BE2C (cell line): ENCODE measurements at regions not wholly inside any gene's neighbourhood (a gene's known extent, or its start where the extent isn't known, plus 50 kb on each side); places are given as distances from the start of the nearest gene placed in this dataset.
"Not testable (repeated sequence)": the region's sequence is repeated elsewhere in the genome, so short reads cannot be mapped to it uniquely, and the experiment has no call there.

Experiments
- DNase-seq: peaks from one replicate; pipeline ENCODE4 v3.0.0-alpha.2; 2020
- H3K27me3 ChIP-seq: fragments of 250-450 bp; sonication (Bioruptor Pico); 2 replicates; pipeline ENCODE4 v1.5.1; 2020; ENCODE audit warnings: mild to moderate bottlenecking
- H3K36me3 ChIP-seq: fragments of 250-450 bp; sonication (Bioruptor Pico); 2 replicates; pipeline ENCODE4 v1.5.1; 2020; ENCODE audit warnings: mild to moderate bottlenecking
- H3K4me1 ChIP-seq: fragments of 250-450 bp; sonication (Bioruptor Pico); 2 replicates; pipeline ENCODE4 v1.5.1; 2020
- H3K4me3 ChIP-seq: 2 replicates; pipeline ENCODE4 v1.5.1; 2011; ENCODE audit warnings: low read depth, low read length
- H3K9me3 ChIP-seq: fragments of 250-450 bp; sonication (Bioruptor Pico); 2 replicates; pipeline ENCODE4 v1.5.1; 2020
- TF ChIP-seq, protein P1 (sequence below): IDR thresholded peaks from 2 replicates; pipeline ENCODE4 v1.5.1; 2012; ENCODE audit warnings: mild to moderate bottlenecking, low read depth, low read length

DNA sequence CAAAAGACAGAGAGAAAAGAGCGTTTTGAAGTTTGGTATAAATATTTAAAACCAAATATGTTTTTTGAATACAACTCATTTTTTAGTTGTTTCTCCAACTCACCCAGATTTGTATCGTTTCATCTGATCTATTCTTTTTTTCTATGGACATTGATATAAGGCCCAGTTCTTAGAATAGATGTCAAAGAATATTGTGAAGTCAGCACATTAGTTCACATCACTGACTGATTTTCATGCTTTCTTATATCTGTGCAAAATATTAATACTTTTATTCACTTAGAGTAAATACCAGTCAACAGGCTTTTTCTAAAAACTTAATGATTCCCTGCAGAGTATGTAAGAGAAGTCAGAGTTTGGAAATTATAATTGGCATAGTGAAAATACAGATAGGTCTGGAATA is 254.4 kb upstream of the PTPRD start:
- no peaks in the 10 kb centered on the region for H3K9me3 ChIP-seq
- no peak for DNase-seq
- H3K4me3 ChIP-seq, result no peak overlapping the region
- H3K36me3 ChIP-seq, result no peaks in the 10 kb centered on the region
- no peaks in the 10 kb centered on the region for H3K4me1 ChIP-seq
- TF ChIP-seq, protein P1, sequence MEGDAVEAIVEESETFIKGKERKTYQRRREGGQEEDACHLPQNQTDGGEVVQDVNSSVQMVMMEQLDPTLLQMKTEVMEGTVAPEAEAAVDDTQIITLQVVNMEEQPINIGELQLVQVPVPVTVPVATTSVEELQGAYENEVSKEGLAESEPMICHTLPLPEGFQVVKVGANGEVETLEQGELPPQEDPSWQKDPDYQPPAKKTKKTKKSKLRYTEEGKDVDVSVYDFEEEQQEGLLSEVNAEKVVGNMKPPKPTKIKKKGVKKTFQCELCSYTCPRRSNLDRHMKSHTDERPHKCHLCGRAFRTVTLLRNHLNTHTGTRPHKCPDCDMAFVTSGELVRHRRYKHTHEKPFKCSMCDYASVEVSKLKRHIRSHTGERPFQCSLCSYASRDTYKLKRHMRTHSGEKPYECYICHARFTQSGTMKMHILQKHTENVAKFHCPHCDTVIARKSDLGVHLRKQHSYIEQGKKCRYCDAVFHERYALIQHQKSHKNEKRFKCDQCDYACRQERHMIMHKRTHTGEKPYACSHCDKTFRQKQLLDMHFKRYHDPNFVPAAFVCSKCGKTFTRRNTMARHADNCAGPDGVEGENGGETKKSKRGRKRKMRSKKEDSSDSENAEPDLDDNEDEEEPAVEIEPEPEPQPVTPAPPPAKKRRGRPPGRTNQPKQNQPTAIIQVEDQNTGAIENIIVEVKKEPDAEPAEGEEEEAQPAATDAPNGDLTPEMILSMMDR, result no peak
- no peaks in the 10 kb centered on the region for H3K27me3 ChIP-seq

GRCh38 chr9:10869687-10870086 is 256.9 kb upstream of the PTPRD start:
- TF ChIP-seq, protein P1, result no peak
- Histone ChIP-seq H3K36me3 (no peaks in the 10 kb centered on the region), H3K27me3 (no peaks in the 10 kb centered on the region), H3K4me1 (no peaks in the 10 kb centered on the region), H3K9me3 (no peaks in the 10 kb centered on the region), H3K4me3 (no peak overlapping the region)
- DNase-seq, result no peak

GRCh38 chr9:10873999-10874398 is 261.2 kb upstream of the PTPRD start:
- Histone ChIP-seq H3K36me3 (no peaks in the 10 kb centered on the region), H3K4me3 (no peak overlapping the region), H3K9me3 (no peaks in the 10 kb centered on the region), H3K4me1 (no peaks in the 10 kb centered on the region), H3K27me3 (no peaks in the 10 kb centered on the region)
- TF ChIP-seq, protein P1, result no peak
- DNase-seq, result no peak

DNA sequence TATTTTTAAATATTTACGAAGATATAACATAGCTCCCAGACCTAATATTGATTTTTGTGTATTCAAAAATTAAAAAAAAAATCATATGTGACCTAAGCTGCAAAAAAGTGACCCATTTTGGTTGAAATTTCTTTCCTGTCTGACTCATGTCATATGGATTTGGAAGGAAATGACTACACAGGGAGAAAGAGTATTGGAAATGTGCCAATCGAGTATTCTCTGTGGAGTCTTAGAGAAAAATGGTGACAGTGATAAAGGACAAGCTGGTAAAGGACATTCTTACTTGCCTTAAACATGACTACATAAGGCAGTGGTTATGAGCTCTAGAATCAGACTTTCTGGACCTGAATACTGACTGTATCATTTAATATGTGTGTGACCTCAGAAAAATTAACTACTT is 262.9 kb upstream of the PTPRD start:
- Histone ChIP-seq H3K9me3 (no peaks in the 10 kb centered on the region), H3K4me3 (no peak overlapping the region), H3K27me3 (no peaks in the 10 kb centered on the region), H3K4me1 (no peaks in the 10 kb centered on the region), H3K36me3 (no peaks in the 10 kb centered on the region)
- TF ChIP-seq, protein P1, result no peak
- DNase-seq, result no peak

DNA sequence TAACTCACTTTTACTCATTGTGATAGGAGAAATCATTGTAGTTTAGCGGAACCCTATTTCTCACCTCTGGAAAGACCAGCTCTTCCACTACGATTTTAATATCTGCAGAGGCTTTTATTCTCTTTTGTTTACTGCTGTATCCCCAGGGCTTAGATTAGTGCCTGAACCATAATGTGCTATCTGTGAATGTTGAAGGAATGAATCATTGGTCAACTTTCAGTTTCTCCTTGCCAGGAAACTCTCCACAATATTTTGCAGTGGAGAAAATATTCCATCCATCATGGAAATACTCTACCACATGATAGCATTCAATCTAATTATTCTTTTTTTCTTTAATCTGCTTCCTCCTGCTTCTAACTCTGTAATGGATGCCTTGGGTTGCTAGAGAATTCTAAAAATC is 263.5 kb upstream of the PTPRD start:
- no peak for DNase-seq
- H3K9me3 ChIP-seq, result no peaks in the 10 kb centered on the region
- H3K4me1 ChIP-seq, result no peaks in the 10 kb centered on the region
- H3K27me3 ChIP-seq, result no peaks in the 10 kb centered on the region
- H3K4me3 ChIP-seq, result no peak overlapping the region
- TF ChIP-seq, protein P1, result no peak
- no peaks in the 10 kb centered on the region for H3K36me3 ChIP-seq

DNA sequence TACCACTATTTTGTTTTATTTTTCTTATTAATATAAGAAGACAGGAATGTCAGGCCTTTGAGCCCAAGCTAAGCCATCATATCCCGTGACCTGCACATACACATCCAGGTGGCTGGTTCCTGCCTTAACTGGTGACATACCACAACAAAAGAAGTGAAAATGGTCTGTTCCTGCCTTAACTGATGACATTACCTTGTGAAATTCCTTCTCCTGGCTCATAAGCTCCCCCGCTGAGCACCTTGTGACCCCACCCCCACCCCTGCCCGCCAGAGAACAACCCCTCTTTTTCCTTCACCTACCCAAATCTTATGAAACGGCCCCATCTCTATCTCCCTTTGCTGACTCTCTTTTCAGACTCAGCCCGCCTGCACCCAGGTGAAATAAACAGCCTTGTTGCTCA is 277.5 kb upstream of the PTPRD start:
- not testable (repeated sequence) for H3K27me3 ChIP-seq, H3K4me1 ChIP-seq, H3K36me3 ChIP-seq, H3K9me3 ChIP-seq, DNase-seq, H3K4me3 ChIP-seq

DNA sequence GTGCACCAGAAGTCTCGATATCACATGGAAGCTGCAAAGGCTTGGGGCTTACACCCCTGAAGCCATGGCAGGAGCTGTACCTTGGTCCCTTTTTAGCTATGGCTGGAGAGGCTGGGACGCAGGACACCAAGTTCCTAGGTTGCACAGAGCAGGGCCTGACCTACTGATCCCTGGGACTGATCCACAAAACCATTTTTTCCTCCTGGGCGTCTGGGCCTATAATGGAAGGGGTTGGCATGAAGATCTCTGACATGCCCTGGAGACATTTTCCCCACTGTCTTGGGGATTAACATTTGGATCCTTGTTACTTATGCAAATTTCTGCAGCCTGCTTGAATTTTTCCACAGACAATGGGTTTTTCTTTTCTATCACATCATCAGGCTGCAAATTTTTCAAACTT is 286.7 kb upstream of the PTPRD start:
- Histone ChIP-seq H3K9me3 (no peaks in the 10 kb centered on the region), H3K4me3 (no peak overlapping the region), H3K36me3 (no peaks in the 10 kb centered on the region), H3K4me1 (no peaks in the 10 kb centered on the region), H3K27me3 (no peaks in the 10 kb centered on the region)
- DNase-seq, result no peak
- TF ChIP-seq, protein P1, result no peak
